HG03095 (cell line): ENCODE measurements at regions not wholly inside any gene's neighbourhood (a gene's known extent, or its start where the extent isn't known, plus 50 kb on each side); places are given as distances from the start of the nearest gene placed in this dataset.
"Not testable (repeated sequence)": the region's sequence is repeated elsewhere in the genome, so short reads cannot be mapped to it uniquely, and the experiment has no call there.

Experiments
- ATAC-seq: cut with Tn5 transposase; IDR thresholded peaks from one replicate; pipeline ENCODE4 v1.9.1; 2021; ENCODE audit warnings: moderate library complexity; ENCODE audit not compliant: unreplicated experiment

GRCh38 chr7:51640841-51641240 is 324.2 kb upstream of the COBL start:
- ATAC-seq, result no peak

- ATAC-seq, result no peak
Observed at GRCh38 chr7:51639661-51640334, 323.2 kb upstream of the COBL start.

GRCh38 chr7:51636503-51636902 is 319.9 kb upstream of the COBL start:
- no peak for ATAC-seq

- ATAC-seq, result no peak
Observed at GRCh38 chr7:51635775-51636174, 319.2 kb upstream of the COBL start.

- no peak for ATAC-seq
Observed at GRCh38 chr7:51634538-51634937, 317.9 kb upstream of the COBL start.

GRCh38 chr7:51634025-51634424 is 317.4 kb upstream of the COBL start:
- ATAC-seq, result no peak

- no peak for ATAC-seq
Observed at GRCh38 chr7:51633596-51633995, 317.0 kb upstream of the COBL start.

GRCh38 chr7:51633006-51633405 is 316.4 kb upstream of the COBL start:
- no peak for ATAC-seq

GRCh38 chr7:51630933-51631332 is 314.3 kb upstream of the COBL start:
- ATAC-seq, result no peak

GRCh38 chr7:51629206-51629605 is 312.6 kb upstream of the COBL start:
- ATAC-seq, result no peak

- ATAC-seq, result no peak
Observed at GRCh38 chr7:51621956-51622355, 305.3 kb upstream of the COBL start.

GRCh38 chr7:51620706-51621105 is 304.1 kb upstream of the COBL start:
- ATAC-seq, result no peak

GRCh38 chr7:51619880-51620279 is 303.3 kb upstream of the COBL start:
- no peak for ATAC-seq

- ATAC-seq, result no peak
Observed at GRCh38 chr7:51617686-51618085, 301.1 kb upstream of the COBL start.

GRCh38 chr7:51613911-51614357 is 297.3 kb upstream of the COBL start:
- no peak for ATAC-seq

GRCh38 chr7:51611937-51612336 is 295.3 kb upstream of the COBL start:
- no peak for ATAC-seq

- no peak for ATAC-seq
Observed at GRCh38 chr7:51607447-51607846, 290.8 kb upstream of the COBL start.

- no peak for ATAC-seq
Observed at GRCh38 chr7:51606601-51607154, 290.1 kb upstream of the COBL start.

GRCh38 chr7:51602376-51602775 is 285.8 kb upstream of the COBL start:
- no peak for ATAC-seq

- ATAC-seq, result no peak
Observed at GRCh38 chr7:51601461-51601860, 284.9 kb upstream of the COBL start.

GRCh38 chr7:51599935-51600334 is 283.3 kb upstream of the COBL start:
- ATAC-seq, result not testable (repeated sequence)

- no peak for ATAC-seq
Observed at GRCh38 chr7:51593628-51594027, 277.0 kb upstream of the COBL start.
